ENCODE measurements at regions not wholly inside any gene's neighbourhood (a gene's known extent, or its start where the extent isn't known, plus 50 kb on each side); places are given as distances from the start of the nearest gene placed in this dataset.

DNA sequence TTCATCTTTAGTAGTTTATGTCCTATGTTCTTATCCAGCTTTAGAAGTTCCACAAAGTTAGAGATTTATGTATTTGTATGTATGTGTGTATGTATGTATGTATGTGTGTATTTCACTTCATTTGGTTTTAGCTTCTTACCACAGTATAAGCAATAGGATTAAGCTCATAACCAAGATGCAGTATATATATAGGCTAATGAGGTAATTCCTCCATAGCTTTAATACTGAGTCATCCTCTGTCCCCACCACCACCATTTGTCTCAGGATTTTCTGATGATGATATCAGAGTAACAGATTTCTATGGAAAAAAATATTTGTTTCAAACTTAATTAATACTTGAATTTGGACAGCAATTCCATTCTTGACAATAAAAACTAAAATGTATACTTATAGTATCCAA lies 159.2 kb downstream of the SOX11 start:
- no peak overlapping the region for H3K27ac Mint-ChIP-seq
- POLR2A ChIA-PET = no interaction called here
- no peak for DNase-seq
- no peak overlapping the region for H3K4me3 Mint-ChIP-seq
- no peaks in the 10 kb centered on the region for H3K36me3 Mint-ChIP-seq (ENCODE audit: low read depth)
- H3K4me1 Mint-ChIP-seq = no peaks in the 10 kb centered on the region
- CTCF ChIA-PET = no interaction called here
- H3K9me3 Mint-ChIP-seq = no peaks in the 10 kb centered on the region
- no peaks in the 10 kb centered on the region for H3K27me3 Mint-ChIP-seq

DNA sequence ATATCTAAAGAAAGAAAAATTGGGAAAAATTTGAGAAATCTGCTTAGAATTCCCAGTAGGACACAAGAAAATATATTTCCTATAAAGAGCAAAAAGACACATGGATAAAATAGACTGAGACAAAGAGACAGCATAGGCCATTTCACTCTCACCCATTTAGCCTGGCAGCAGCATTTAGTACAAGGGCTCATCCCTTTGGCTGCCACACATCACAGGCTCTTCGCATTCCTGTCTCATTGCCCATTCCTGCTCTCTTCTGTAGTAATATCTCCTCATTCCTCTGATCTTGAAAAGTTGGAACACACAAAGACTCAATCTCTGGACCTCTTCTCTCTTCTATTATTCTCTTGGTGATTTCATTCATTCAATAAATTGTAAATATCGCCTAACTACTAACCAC lies 162.6 kb downstream of the SOX11 start:
- Mint-ChIP-seq H3K9me3 (peaks cover under 1% of the 10 kb centered on the region), H3K4me3 (no peak overlapping the region), H3K4me1 (no peaks in the 10 kb centered on the region), H3K27ac (no peak overlapping the region), H3K27me3 (no peaks in the 10 kb centered on the region), H3K36me3 (ENCODE audit: low read depth) (no peaks in the 10 kb centered on the region)
- CTCF ChIA-PET = no interaction called here
- no peak for DNase-seq
- POLR2A ChIA-PET = no interaction called here

DNA sequence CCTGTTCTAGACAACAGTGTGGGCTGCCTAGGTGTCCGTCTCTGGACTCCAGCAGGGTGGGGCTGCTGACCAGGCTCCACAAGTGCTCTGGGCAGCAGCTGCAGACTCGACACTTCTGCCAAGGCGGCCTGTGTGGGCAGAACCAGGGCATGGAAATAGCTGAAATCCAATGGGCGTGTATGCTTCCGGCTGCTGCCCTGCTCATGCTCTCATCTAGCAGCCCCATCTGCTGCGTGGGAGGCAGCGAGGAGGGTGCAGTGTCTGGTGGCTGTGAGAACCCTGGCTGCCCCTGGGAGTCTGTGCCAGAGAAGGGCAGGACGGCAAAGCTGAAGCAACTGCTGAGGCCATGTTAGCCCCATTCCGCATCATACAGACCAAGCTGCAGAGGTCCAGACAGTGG lies 174.9 kb downstream of the SOX11 start:
- POLR2A ChIA-PET = no interaction called here
- CTCF ChIA-PET = no interaction called here
- Mint-ChIP-seq H3K27ac (no peak overlapping the region), H3K4me3 (no peak overlapping the region), H3K4me1 (no peaks in the 10 kb centered on the region), H3K27me3 (no peaks in the 10 kb centered on the region), H3K36me3 (ENCODE audit: low read depth) (no peaks in the 10 kb centered on the region), H3K9me3 (peaks cover 10% of the 10 kb centered on the region)
- no peak for DNase-seq

DNA sequence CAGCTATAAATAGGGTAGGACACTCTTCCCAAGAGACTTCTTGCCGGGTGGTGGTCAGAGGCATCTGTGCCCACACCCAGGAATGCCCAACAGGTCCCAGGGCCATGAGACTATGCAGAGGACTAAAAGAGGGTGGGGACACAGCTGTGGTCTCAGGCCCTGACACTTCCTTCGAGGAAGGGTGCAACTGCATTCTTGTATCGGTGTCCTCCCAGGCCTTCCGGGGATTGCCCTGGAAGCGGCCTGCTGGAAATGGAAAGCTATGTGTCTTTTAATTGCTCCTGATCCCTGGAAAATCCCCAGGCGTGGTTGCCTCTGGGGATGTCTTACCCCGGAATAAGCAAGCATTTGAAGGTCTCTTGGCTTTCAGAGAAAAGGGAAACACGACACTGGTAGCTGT lies 176.7 kb downstream of the SOX11 start:
- ChIA-PET POLR2A (no interaction called here), CTCF (interaction anchor here (0.9 kb wide), 1 partner anchor 75 kb away, joined by 3 read pairs; no protein-coding TSS in a partner anchor)
- no peak overlapping the region for H3K4me3 Mint-ChIP-seq
- H3K27me3 Mint-ChIP-seq = no peaks in the 10 kb centered on the region
- no peak overlapping the region for H3K27ac Mint-ChIP-seq
- DNase-seq = no peak
- H3K9me3 Mint-ChIP-seq = peaks cover 8% of the 10 kb centered on the region
- H3K36me3 Mint-ChIP-seq (ENCODE audit: low read depth) = no peaks in the 10 kb centered on the region
- no peaks in the 10 kb centered on the region for H3K4me1 Mint-ChIP-seq

DNA sequence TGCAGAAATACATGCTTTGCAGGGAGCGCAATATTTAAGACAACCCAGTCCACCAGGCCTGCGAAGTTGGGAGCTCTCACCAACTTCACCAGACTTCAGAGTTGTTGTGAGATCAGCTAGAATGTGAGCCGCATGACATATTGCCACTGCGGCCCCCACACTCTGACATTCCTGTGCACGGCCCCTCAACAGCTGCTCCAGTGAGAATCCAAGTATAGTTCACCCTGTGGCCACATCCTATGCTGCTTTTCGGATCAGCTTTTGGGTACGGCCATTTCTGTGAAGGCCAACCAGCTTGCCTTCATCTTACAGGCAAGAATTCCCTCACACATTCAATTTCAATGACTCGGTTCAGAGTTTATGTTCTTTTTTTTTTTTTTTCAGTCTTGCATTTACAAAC lies 177.8 kb downstream of the SOX11 start:
- H3K27ac Mint-ChIP-seq = no peak overlapping the region
- no peaks in the 10 kb centered on the region for H3K36me3 Mint-ChIP-seq (ENCODE audit: low read depth)
- H3K4me3 Mint-ChIP-seq = no peak overlapping the region
- H3K27me3 Mint-ChIP-seq = no peaks in the 10 kb centered on the region
- ChIA-PET POLR2A (no interaction called here), CTCF (interaction anchor here (0.9 kb wide), 1 partner anchor 74 kb away, joined by 3 read pairs; no protein-coding TSS in a partner anchor)
- no peak for DNase-seq
- H3K9me3 Mint-ChIP-seq = peaks cover 8% of the 10 kb centered on the region
- H3K4me1 Mint-ChIP-seq = no peaks in the 10 kb centered on the region

DNA sequence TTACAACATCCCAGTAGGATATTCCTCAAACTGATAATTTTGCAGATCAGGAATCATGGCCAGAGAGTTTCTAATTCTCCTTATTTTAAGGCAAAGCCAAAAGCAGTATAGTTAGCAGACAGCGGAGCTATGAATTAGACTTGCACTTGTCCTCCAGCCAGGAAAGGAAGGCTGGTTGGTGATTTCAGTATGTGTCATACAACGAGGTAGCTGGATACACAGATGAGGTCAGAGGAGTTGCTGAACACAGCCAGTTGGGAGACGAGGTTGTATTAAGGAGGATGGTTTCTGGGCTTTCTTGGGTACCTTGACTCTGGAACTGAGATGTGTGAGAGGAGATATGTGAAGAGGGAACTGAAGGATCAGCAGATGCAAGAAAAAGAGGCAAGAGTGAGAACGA lies 185.2 kb downstream of the SOX11 start:
- Mint-ChIP-seq H3K36me3 (ENCODE audit: low read depth) (no peaks in the 10 kb centered on the region), H3K27ac (no peak overlapping the region), H3K4me1 (no peaks in the 10 kb centered on the region), H3K9me3 (no peaks in the 10 kb centered on the region), H3K4me3 (no peak overlapping the region), H3K27me3 (no peaks in the 10 kb centered on the region)
- DNase-seq = no peak
- ChIA-PET POLR2A (no interaction called here), CTCF (no interaction called here)

DNA sequence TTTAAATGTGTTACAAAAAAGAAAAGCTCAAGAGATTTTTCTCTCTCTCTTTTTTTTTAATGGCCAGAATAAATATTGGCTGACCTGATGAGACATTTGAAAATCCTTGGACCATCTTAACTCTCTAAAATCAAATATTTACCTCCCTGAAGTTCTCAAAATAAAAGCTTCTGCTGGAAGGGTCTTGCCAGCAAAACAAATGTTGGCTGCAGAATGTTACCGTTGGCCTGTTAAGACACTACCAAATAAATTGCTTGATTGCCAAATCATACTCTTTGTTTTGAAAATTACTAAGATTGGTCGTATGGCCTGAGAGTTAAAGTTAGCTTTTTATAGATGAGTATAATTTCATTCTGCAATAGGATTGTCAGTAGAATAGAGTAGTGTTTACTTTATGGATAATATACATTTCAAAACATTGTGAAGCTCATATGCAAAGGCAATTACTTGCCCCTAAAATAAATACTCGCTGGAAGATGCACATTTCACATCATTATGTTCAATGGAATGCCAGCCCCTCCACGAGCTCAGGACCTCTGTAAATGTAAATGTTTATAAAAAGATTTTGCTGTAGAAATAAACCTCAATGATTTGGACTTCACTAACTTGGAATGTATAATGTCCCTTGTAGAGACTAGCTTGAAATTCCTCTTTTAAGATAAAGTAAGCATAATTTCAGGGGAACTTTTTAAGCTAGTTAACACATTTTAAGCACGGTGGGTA lies 193.4 kb downstream of the SOX11 start:
- Mint-ChIP-seq H3K4me3 (no peak overlapping the region), H3K9me3 (peaks cover 5% of the 10 kb centered on the region), H3K4me1 (no peaks in the 10 kb centered on the region), H3K27ac (no peak overlapping the region), H3K36me3 (ENCODE audit: low read depth) (no peaks in the 10 kb centered on the region), H3K27me3 (no peaks in the 10 kb centered on the region)
- no peak for DNase-seq
- ChIA-PET POLR2A (no interaction called here), CTCF (interaction anchor here (0.7 kb wide), 1 partner anchor 10 kb away, joined by 3 read pairs; no protein-coding TSS in a partner anchor)

DNA sequence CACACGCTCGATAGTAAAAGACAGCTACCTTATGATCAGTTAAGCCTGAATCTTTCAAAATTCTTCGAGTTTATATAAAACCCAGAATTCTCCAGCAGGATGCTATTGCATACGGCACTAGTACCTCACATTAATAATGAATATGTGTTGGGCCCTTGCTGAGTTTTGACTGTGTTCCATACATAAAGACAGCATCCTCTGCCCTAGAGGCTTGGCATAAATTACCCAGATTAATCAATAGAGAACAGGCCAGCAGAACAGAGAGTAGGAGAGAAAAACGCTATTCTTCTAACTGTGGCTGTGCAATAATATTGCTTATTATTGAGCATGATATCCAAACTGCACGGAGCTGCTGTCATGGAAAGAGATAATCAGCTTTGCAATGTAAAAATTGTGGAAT lies 194.3 kb downstream of the SOX11 start:
- no peak for DNase-seq
- no peak overlapping the region for H3K27ac Mint-ChIP-seq
- H3K4me3 Mint-ChIP-seq = no peak overlapping the region
- no peaks in the 10 kb centered on the region for H3K4me1 Mint-ChIP-seq
- H3K36me3 Mint-ChIP-seq (ENCODE audit: low read depth) = no peaks in the 10 kb centered on the region
- ChIA-PET POLR2A (no interaction called here), CTCF (interaction anchor here (0.7 kb wide), 1 partner anchor 9 kb away, joined by 3 read pairs; no protein-coding TSS in a partner anchor)
- H3K27me3 Mint-ChIP-seq = no peaks in the 10 kb centered on the region
- peaks cover 5% of the 10 kb centered on the region for H3K9me3 Mint-ChIP-seq

DNA sequence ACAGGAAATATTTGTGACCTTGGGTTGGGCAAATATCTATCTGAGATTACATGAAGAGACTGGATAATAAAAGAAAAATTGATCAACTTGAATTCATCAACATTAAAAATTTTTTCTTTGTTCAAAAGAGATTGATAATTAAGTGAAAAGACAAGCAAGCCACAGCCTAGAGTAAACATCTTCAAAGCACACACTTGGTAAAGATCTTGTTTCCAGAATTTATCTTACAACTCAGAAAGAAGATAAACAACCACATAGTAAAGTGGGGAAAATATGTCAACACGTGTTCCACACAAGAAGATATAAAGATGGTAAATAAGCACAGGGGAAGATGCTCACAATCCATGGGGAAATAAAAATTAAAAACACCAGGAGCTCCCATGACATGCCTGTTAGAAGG lies 195.9 kb downstream of the SOX11 start:
- no peaks in the 10 kb centered on the region for H3K4me1 Mint-ChIP-seq
- no peaks in the 10 kb centered on the region for H3K36me3 Mint-ChIP-seq (ENCODE audit: low read depth)
- no peak for DNase-seq
- ChIA-PET CTCF (interaction anchor here (1.3 kb wide), 1 partner anchor 22 kb away, joined by 3 read pairs; no protein-coding TSS in a partner anchor), POLR2A (no interaction called here)
- no peak overlapping the region for H3K4me3 Mint-ChIP-seq
- H3K9me3 Mint-ChIP-seq = peaks cover 5% of the 10 kb centered on the region
- H3K27ac Mint-ChIP-seq = no peak overlapping the region
- no peaks in the 10 kb centered on the region for H3K27me3 Mint-ChIP-seq

DNA sequence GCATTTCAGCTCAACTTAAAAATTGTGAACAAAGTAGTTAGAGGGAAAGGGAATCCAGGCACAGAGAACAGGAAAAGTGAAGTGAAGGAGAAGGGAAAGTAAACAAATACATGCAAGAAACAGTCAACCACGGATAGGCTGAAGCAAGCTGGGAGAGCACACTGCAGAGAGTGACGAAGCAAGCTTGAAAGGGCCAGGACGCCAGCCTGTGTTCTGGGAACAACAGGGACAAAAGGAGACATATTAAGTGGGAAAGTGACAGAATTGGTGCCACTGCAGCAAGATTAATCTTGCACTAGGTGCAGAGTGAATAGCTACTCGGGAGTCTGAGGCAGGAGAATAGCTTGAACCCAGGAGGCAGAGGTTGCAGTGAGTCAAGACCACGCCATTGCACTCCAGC lies 197.3 kb downstream of the SOX11 start:
- Mint-ChIP-seq H3K9me3 (no peaks in the 10 kb centered on the region), H3K27ac (no peak overlapping the region), H3K4me1 (no peaks in the 10 kb centered on the region), H3K36me3 (ENCODE audit: low read depth) (no peaks in the 10 kb centered on the region), H3K27me3 (no peaks in the 10 kb centered on the region), H3K4me3 (no peak overlapping the region)
- DNase-seq = no peak
- CTCF ChIA-PET = no interaction called here
- POLR2A ChIA-PET = no interaction called here

DNA sequence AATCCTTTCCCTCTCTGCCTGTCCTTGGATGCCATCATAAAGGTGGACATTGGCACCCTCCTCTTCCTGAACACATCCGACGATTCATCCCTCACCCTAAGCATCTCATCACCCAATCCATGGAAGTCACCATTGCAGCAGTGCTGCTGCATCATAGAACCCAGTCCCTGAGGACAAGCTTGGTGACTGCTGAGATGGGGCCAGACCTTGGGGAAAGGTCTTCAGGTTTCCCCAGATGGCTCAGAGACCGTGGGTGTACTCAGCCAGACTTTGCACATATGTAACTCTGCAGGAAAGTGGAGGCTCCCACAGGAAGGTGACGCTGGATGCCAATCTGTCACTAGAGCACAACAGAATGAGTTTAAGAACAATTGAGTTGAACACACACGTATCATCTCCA lies 202.2 kb downstream of the SOX11 start:
- Mint-ChIP-seq H3K27me3 (no peaks in the 10 kb centered on the region), H3K9me3 (no peaks in the 10 kb centered on the region), H3K4me1 (no peaks in the 10 kb centered on the region), H3K36me3 (ENCODE audit: low read depth) (no peaks in the 10 kb centered on the region), H3K27ac (no peak overlapping the region), H3K4me3 (no peak overlapping the region)
- ChIA-PET CTCF (no interaction called here), POLR2A (no interaction called here)
- no peak for DNase-seq

DNA sequence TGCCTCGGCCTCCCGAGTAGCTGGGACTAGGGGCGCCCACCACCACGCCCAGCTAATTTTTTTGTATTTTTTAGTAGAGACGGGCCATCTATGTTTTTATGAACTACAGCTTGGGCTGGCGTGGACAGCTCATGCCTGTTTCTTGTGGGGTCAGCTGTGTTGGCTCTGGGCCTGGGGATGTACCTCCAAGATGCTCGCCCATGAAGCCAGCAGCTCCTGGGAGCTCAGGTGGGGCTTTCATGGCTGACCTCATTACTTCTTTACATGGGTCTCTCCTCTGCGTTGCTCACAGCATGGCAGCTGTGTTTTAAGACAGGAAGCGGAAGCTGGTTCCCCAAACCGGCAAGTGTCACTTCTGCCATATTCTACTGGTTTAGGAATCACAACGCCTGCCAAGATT lies 203.1 kb downstream of the SOX11 start:
- Mint-ChIP-seq H3K27me3 (no peaks in the 10 kb centered on the region), H3K4me3 (no peak overlapping the region), H3K36me3 (ENCODE audit: low read depth) (no peaks in the 10 kb centered on the region), H3K4me1 (no peaks in the 10 kb centered on the region), H3K9me3 (no peaks in the 10 kb centered on the region), H3K27ac (no peak overlapping the region)
- no peak for DNase-seq
- CTCF ChIA-PET = interaction anchor here (1.2 kb wide), 1 partner anchor 9 kb away, joined by 3 read pairs; no protein-coding TSS in a partner anchor
- POLR2A ChIA-PET = no interaction called here

DNA sequence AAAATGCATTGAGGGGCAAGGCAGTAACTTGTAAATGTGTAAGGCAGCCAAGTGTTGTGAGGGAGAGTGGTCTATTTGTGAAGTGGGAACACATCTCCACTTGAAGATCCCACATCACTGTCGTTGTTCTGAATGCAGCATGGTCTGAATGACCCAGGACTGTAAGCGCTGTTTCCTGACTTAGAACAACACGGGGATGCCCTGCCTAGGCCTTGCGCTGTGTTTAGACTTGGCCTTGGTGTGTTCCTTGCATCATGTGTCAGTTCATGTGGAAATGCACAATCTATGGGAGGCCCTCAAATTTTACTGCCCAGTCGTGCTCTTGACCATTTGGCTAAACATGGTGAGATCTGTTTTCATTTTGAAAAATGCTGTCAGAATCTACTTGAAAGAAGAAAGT lies 205.1 kb downstream of the SOX11 start:
- no peaks in the 10 kb centered on the region for H3K27me3 Mint-ChIP-seq
- CTCF ChIA-PET = no interaction called here
- POLR2A ChIA-PET = no interaction called here
- no peaks in the 10 kb centered on the region for H3K36me3 Mint-ChIP-seq (ENCODE audit: low read depth)
- H3K4me3 Mint-ChIP-seq = no peak overlapping the region
- no peak overlapping the region for H3K27ac Mint-ChIP-seq
- H3K4me1 Mint-ChIP-seq = no peaks in the 10 kb centered on the region
- no peaks in the 10 kb centered on the region for H3K9me3 Mint-ChIP-seq
- DNase-seq = no peak

DNA sequence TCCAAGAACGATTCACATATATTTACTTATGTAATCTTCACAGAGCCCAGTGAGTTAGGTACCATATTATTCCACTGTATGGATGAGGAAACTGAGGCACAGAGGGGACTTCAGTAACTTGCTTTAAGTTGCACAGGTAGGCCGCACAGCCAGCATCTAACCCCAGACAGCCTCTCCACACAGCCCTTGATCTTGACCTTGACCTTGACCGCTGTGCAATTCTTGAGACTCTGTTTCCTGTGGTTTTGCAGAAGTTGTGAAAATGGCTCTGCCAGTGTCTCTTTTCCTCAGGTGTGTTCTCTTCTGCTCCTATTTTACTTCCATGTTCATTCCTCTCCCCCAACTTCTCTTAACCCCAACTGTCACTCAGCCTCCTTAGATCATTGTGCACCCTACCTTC lies 206.5 kb downstream of the SOX11 start:
- no peak overlapping the region for H3K27ac Mint-ChIP-seq
- H3K27me3 Mint-ChIP-seq = no peaks in the 10 kb centered on the region
- ChIA-PET POLR2A (no interaction called here), CTCF (no interaction called here)
- DNase-seq = no peak
- no peaks in the 10 kb centered on the region for H3K9me3 Mint-ChIP-seq
- no peaks in the 10 kb centered on the region for H3K4me1 Mint-ChIP-seq
- H3K36me3 Mint-ChIP-seq (ENCODE audit: low read depth) = no peaks in the 10 kb centered on the region
- H3K4me3 Mint-ChIP-seq = no peak overlapping the region
